ENCODE measurements at regions not wholly inside any gene's neighbourhood (a gene's known extent, or its start where the extent isn't known, plus 50 kb on each side); places are given as distances from the start of the nearest gene placed in this dataset.

DNA sequence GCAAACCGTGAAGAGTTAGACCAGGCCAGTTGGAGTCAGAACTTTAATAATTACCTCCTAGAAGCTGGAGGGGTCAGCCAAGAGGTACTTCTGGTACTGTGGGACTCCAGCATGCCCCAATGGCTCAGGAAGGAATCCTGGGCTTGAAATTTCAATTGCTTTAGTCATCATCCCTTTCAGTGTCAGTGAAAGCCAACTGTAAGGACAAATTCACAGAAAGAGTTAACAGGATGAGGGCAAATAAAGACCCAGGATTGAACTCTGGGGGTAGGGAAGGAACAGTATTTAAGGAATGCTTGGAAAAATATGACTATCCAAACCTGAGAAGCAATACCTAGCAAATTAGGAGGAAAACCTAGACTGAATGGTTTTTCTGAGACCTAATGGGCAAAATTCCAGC, 735.1 kb upstream of the MARCKS start:
- Histone ChIP-seq H3K27ac (no peak overlapping the region), H3K27me3 (no peaks in the 10 kb centered on the region), H3K36me3 (no peaks in the 10 kb centered on the region), H3K4me1 (ENCODE audit: low read depth) (peaks cover 7% of the 10 kb centered on the region), H3K9me3 (ENCODE audit: low read depth) (no peaks in the 10 kb centered on the region), H3K4me3 (no peak overlapping the region)
- DNase-seq (ENCODE audit: low read depth in 1 of 2, low spot score in 1 of 2), result peak; percentile 6 to 93
- TF ChIP-seq, protein P1, sequence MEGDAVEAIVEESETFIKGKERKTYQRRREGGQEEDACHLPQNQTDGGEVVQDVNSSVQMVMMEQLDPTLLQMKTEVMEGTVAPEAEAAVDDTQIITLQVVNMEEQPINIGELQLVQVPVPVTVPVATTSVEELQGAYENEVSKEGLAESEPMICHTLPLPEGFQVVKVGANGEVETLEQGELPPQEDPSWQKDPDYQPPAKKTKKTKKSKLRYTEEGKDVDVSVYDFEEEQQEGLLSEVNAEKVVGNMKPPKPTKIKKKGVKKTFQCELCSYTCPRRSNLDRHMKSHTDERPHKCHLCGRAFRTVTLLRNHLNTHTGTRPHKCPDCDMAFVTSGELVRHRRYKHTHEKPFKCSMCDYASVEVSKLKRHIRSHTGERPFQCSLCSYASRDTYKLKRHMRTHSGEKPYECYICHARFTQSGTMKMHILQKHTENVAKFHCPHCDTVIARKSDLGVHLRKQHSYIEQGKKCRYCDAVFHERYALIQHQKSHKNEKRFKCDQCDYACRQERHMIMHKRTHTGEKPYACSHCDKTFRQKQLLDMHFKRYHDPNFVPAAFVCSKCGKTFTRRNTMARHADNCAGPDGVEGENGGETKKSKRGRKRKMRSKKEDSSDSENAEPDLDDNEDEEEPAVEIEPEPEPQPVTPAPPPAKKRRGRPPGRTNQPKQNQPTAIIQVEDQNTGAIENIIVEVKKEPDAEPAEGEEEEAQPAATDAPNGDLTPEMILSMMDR (IDR thresholded peaks at IDR 0.05; ENCODE audit: low read depth, low read length), result peak; percentile 50

DNA sequence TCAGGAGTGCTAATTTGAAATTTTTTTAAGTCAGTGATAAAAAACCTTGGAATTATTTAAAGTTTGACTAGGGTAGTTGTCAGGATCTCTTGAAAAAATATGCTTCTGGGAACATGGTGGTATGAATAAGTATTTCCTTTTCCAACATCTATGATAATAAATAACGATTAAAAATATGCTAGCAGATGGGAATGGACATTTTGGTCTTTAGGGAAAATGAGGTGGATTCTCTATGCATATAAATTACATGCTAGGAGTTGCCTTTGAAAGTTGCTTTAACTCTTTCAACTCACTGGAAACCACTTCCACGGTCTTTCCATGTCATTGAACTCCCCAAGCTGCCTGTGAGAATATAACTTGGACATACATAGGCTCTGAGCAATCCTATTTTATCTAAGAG, 731.5 kb upstream of the MARCKS start:
- peaks cover 7% of the 10 kb centered on the region for H3K4me1 ChIP-seq (ENCODE audit: low read depth)
- no peaks in the 10 kb centered on the region for H3K36me3 ChIP-seq

DNA sequence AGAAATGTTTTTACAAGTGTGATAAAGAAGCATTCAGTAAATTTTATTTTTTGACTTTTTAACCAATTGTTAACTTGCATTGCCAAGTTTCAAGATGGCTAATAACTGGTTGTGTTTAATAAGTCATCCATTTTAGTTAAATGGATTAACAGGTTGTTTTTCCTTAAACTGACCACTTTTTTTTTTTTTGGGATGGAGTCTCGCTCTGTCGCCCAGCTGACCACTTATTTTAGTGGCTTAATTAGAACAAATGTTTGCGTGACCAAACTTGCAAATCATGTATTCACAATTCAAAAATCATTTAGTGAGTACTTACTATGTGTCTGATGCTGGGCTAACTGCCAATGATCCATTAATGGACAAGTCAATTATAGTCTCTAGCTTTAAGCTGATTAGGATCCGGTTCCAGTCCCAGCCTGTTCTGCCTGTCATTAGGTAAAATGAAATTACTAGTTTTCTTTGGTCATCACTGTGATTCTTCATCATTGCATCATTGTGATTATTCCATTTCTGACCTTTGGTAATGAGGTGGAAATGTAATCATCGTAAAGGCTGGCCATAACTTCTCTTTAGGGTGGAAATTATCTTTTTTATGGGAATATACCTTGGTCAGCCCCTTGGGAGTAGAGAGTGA, 729.2 kb upstream of the MARCKS start:
- no peak overlapping the region for H3K27ac ChIP-seq
- H3K4me3 ChIP-seq, result no peak overlapping the region
- TF ChIP-seq, protein P1 (IDR thresholded peaks at IDR 0.05; ENCODE audit: low read depth, low read length), result no peak
- H3K9me3 ChIP-seq (ENCODE audit: low read depth), result no peaks in the 10 kb centered on the region
- H3K36me3 ChIP-seq, result no peaks in the 10 kb centered on the region
- no peak for DNase-seq (ENCODE audit: low read depth in 1 of 2, low spot score in 1 of 2)
- H3K27me3 ChIP-seq, result no peaks in the 10 kb centered on the region
- H3K4me1 ChIP-seq (ENCODE audit: low read depth), result no peaks in the 10 kb centered on the region

More for the DNA sequence above, 731.5 kb upstream of the MARCKS start:
- H3K9me3 ChIP-seq (ENCODE audit: low read depth), result no peaks in the 10 kb centered on the region
- no peak overlapping the region for H3K27ac ChIP-seq
- DNase-seq (ENCODE audit: low read depth in 1 of 2, low spot score in 1 of 2), result no peak
- TF ChIP-seq, protein P1 (IDR thresholded peaks at IDR 0.05; ENCODE audit: low read depth, low read length), result no peak
- H3K4me3 ChIP-seq, result no peak overlapping the region
- no peaks in the 10 kb centered on the region for H3K27me3 ChIP-seq

DNA sequence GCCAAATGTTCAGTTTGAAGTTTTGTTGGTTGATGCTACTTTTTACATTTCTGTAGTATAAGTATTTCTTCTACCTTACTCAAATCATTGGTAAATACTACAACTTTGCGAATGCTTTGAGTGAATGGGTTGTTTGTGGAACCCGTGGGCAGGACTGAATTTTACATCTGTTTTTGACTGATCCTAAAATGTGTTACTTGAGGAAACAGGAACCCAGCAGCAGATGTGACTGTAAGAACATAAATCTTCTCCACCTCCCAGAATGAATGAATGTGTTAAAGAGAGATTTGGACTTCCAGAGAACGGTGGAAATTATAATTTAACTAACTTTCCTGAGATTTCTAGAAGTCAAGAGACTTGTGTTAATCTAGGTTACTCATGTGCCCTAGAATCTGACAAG, 728.5 kb upstream of the MARCKS start:
- Histone ChIP-seq H3K9me3 (ENCODE audit: low read depth) (no peaks in the 10 kb centered on the region), H3K36me3 (no peaks in the 10 kb centered on the region), H3K4me3 (no peak overlapping the region), H3K4me1 (ENCODE audit: low read depth) (no peaks in the 10 kb centered on the region), H3K27me3 (no peaks in the 10 kb centered on the region), H3K27ac (no peak overlapping the region)
- TF ChIP-seq, protein P1 (IDR thresholded peaks at IDR 0.05; ENCODE audit: low read depth, low read length), result no peak
- DNase-seq (ENCODE audit: low read depth in 1 of 2, low spot score in 1 of 2), result no peak

DNA sequence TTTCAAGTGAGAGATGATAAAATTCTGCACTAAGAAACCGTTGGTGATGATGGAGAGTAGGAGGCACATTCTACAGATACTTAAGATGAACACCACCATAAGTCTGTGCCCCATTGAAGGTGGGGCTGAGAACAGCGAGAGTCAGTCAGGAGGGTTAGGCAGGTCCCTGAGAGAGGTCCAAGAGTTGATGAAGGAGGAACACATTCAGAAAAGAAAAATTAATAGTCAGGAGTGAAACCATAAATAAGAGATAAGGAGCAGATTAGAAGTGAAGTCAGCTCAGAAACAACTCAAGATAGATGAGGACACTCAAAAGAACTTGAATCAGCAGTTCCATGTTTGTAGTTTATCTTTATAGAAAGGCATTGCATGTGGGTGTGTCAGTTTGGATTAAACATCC, 727.2 kb upstream of the MARCKS start:
- TF ChIP-seq, protein P1 (IDR thresholded peaks at IDR 0.05; ENCODE audit: low read depth, low read length), result no peak

More for the DNA sequence above, 727.2 kb upstream of the MARCKS start:
- H3K9me3 ChIP-seq (ENCODE audit: low read depth), result no peaks in the 10 kb centered on the region
- DNase-seq (ENCODE audit: low read depth in 1 of 2, low spot score in 1 of 2), result no peak
- no peaks in the 10 kb centered on the region for H3K27me3 ChIP-seq
- H3K36me3 ChIP-seq, result no peaks in the 10 kb centered on the region
- no peak overlapping the region for H3K27ac ChIP-seq
- no peak overlapping the region for H3K4me3 ChIP-seq
- H3K4me1 ChIP-seq (ENCODE audit: low read depth), result no peaks in the 10 kb centered on the region
